ENCODE measurements at regions not wholly inside any gene's neighbourhood (a gene's known extent, or its start where the extent isn't known, plus 50 kb on each side); places are given as distances from the start of the nearest gene placed in this dataset.

GRCh38 chr16:29107299-29107698 lies 122.4 kb downstream of the LAT start:
- TF ChIP-seq ZNF350 (tag by site-specific recombination; IDR thresholded peaks at IDR 0.05) (no peak), CTCF (tag by site-specific recombination; IDR thresholded peaks at IDR 0.05) (no peak)
